Esophagus (tissue), 2 donors: ENCODE measurements at regions not wholly inside any gene's neighbourhood (a gene's known extent, or its start where the extent isn't known, plus 50 kb on each side); places are given as distances from the start of the nearest gene placed in this dataset.
A peak's percentile ranks its signal among the peaks of the same experiment; 100 is the strongest.

ENCODE experiments used
- H3K27ac ChIP-seq, 2 donors: one replicate each; pipeline ENCODE4 v1.5.1; 2013; ENCODE audit warnings: low read depth in 2 of 2, mild to moderate bottlenecking in 2 of 2, inconsistent platforms in 1 of 2, low read length in 1 of 2, moderate library complexity in 1 of 2
- H3K27me3 ChIP-seq, 2 donors: one replicate each; pipeline ENCODE4 v1.6.1; 2013; ENCODE audit warnings: low read length in 2 of 2, control low read depth in 1 of 2, mild to moderate bottlenecking in 1 of 2; ENCODE audit not compliant: insufficient read depth in 2 of 2, control insufficient read depth in 1 of 2
- H3K36me3 ChIP-seq, 2 donors: one replicate each; pipeline ENCODE4 v1.6.1; 2013; ENCODE audit warnings: low read length in 1 of 2; ENCODE audit not compliant: control insufficient read depth in 2 of 2, insufficient read depth in 2 of 2
- H3K4me1 ChIP-seq, 2 donors: one replicate each; pipeline ENCODE4 v1.6.1; 2013; ENCODE audit warnings: low read length in 1 of 2; ENCODE audit not compliant: control insufficient read depth in 2 of 2, insufficient read depth in 2 of 2
- H3K4me3 ChIP-seq, 2 donors: one replicate each; pipeline ENCODE4 v1.5.1; 2013; ENCODE audit warnings: low read length in 2 of 2, mild to moderate bottlenecking in 2 of 2, low read depth in 1 of 2, moderate library complexity in 1 of 2
- H3K9me3 ChIP-seq, 2 donors: one replicate each; pipeline ENCODE4 v1.6.1; 2013; ENCODE audit warnings: mild to moderate bottlenecking in 2 of 2, low read depth in 1 of 2, low read length in 1 of 2, moderate library complexity in 1 of 2; ENCODE audit not compliant: control insufficient read depth in 2 of 2, insufficient read depth in 1 of 2
- WGBS, 2 donors: extraction: QIAGEN DNeasy Blood & Tissue Kit; methylation state at CpG; one replicate each; pipeline ENCODE4 v1.1.7; 2013; 5-methylcytosine and 5-hydroxymethylcytosine counted together
- donor health status: healthy with polysubstance abuse.
- donor health status: Bipolar disorder and iron deficiency.

- WGBS, 2 donors: 76 to 84% methylated on average over 6 of the region's 6 CpGs
- H3K4me3 ChIP-seq: no peak overlapping the region
- no peaks in the 10 kb centered on the region for H3K9me3 ChIP-seq
- H3K36me3 ChIP-seq: no peaks in the 10 kb centered on the region
- H3K27me3 ChIP-seq: no peaks in the 10 kb centered on the region
- no peaks in the 10 kb centered on the region for H3K4me1 ChIP-seq
- H3K27ac ChIP-seq: no peak overlapping the region
These were observed 226.7 kb downstream of the VRK1 start for GRCh38 chr14:97023871-97024270.

GRCh38 chr14:97024300-97024699 is 227.1 kb downstream of the VRK1 start:
- H3K36me3 ChIP-seq: no peaks in the 10 kb centered on the region
- H3K9me3 ChIP-seq: no peaks in the 10 kb centered on the region
- no peaks in the 10 kb centered on the region for H3K4me1 ChIP-seq
- 81% methylated on average over 7 of the region's 7 CpGs for WGBS, 2 donors
- H3K27me3 ChIP-seq: no peaks in the 10 kb centered on the region
- H3K27ac ChIP-seq: no peak overlapping the region
- no peak overlapping the region for H3K4me3 ChIP-seq

- H3K9me3 ChIP-seq: no peaks in the 10 kb centered on the region
- WGBS, 2 donors: 34 to 55% methylated on average over 16 of the region's 16 CpGs
- no peaks in the 10 kb centered on the region for H3K36me3 ChIP-seq
- no peaks in the 10 kb centered on the region for H3K4me1 ChIP-seq
- no peak overlapping the region for H3K4me3 ChIP-seq
- H3K27ac ChIP-seq: no peak overlapping the region
- no peaks in the 10 kb centered on the region for H3K27me3 ChIP-seq
These were observed 228.5 kb downstream of the VRK1 start for GRCh38 chr14:97025722-97026121.

GRCh38 chr14:97027256-97027999 is 230.2 kb downstream of the VRK1 start:
- Histone ChIP-seq H3K4me1 (no peaks in the 10 kb centered on the region), H3K4me3 (no peak overlapping the region), H3K36me3 (no peaks in the 10 kb centered on the region), H3K27ac (no peak overlapping the region), H3K27me3 (peaks cover 0 to 3% of the 10 kb centered on the region in 2 donors), H3K9me3 (no peaks in the 10 kb centered on the region)
- WGBS, 2 donors: 62 to 69% methylated on average over 12 of the region's 12 CpGs

GRCh38 chr14:97028382-97028781 is 231.2 kb downstream of the VRK1 start:
- Histone ChIP-seq H3K9me3 (no peaks in the 10 kb centered on the region), H3K4me1 (no peaks in the 10 kb centered on the region), H3K4me3 (no peak overlapping the region), H3K36me3 (no peaks in the 10 kb centered on the region), H3K27ac (no peak overlapping the region), H3K27me3 (peaks cover 0 to 9% of the 10 kb centered on the region in 2 donors)
- 28 to 40% methylated on average over 1 of the region's 1 CpG for WGBS, 2 donors

- no peaks in the 10 kb centered on the region for H3K4me1 ChIP-seq
- no peak overlapping the region for H3K27ac ChIP-seq
- H3K36me3 ChIP-seq: no peaks in the 10 kb centered on the region
- H3K4me3 ChIP-seq: no peak overlapping the region
- H3K27me3 ChIP-seq: peaks cover 6 to 9% of the 10 kb centered on the region in 2 donors
- no peaks in the 10 kb centered on the region for H3K9me3 ChIP-seq
- WGBS, 2 donors: 91 to 94% methylated on average over 2 of the region's 2 CpGs
These were observed 232.6 kb downstream of the VRK1 start for GRCh38 chr14:97029800-97030199.

- Histone ChIP-seq H3K27me3 (peaks cover 9% of the 10 kb centered on the region in 2 donors), H3K36me3 (no peaks in the 10 kb centered on the region), H3K9me3 (peaks cover 0 to 2% of the 10 kb centered on the region in 2 donors), H3K4me3 (no peak overlapping the region), H3K4me1 (no peaks in the 10 kb centered on the region), H3K27ac (no peak overlapping the region)
- WGBS, 2 donors: 84 to 96% methylated on average over 4 of the region's 4 CpGs
These were observed 234.3 kb downstream of the VRK1 start for GRCh38 chr14:97031530-97031929.

GRCh38 chr14:97033556-97034081 is 236.4 kb downstream of the VRK1 start:
- 28 to 31% methylated on average over 32 of the region's 32 CpGs for WGBS, 2 donors
- peaks cover under 1 to 2% of the 10 kb centered on the region in 2 donors for H3K9me3 ChIP-seq
- H3K27ac ChIP-seq: no peak overlapping the region
- peak overlapping the region in 1 of 2 donors; percentile 8 for H3K4me3 ChIP-seq
- no peaks in the 10 kb centered on the region for H3K4me1 ChIP-seq
- H3K36me3 ChIP-seq: no peaks in the 10 kb centered on the region
- peaks cover 9% of the 10 kb centered on the region in 2 donors for H3K27me3 ChIP-seq

- Histone ChIP-seq H3K36me3 (no peaks in the 10 kb centered on the region), H3K4me3 (no peak overlapping the region), H3K27me3 (peaks cover 9% of the 10 kb centered on the region in 2 donors), H3K27ac (no peak overlapping the region), H3K9me3 (peaks cover 3 to 6% of the 10 kb centered on the region in 2 donors), H3K4me1 (no peaks in the 10 kb centered on the region)
- WGBS, 2 donors: 75 to 81% methylated on average over 16 of the region's 16 CpGs
These were observed 239.1 kb downstream of the VRK1 start for GRCh38 chr14:97036086-97036852.
